ENCODE measurements at regions not wholly inside any gene's neighbourhood (a gene's known extent, or its start where the extent isn't known, plus 50 kb on each side); places are given as distances from the start of the nearest gene placed in this dataset.

- Histone ChIP-seq H3K79me2 (ENCODE audit: control insufficient read depth in 1 of 2, insufficient read depth in 2 of 2, low read length in 2 of 2) (no peaks in the 10 kb centered on the region), H2BK12ac (ENCODE audit: low read depth, low read length) (no peak overlapping the region), H3K4ac (replicated peaks; ENCODE audit: insufficient read length, low read depth, low read length) (no peak overlapping the region), H3K4me2 (ENCODE audit: insufficient read depth in 1 of 2, low read depth in 2 of 2, low read length in 2 of 2) (no peak overlapping the region; a peak in 1 of 4 replicates), H3K9ac (replicated peaks in 1 of 4; ENCODE audit: extremely low read depth in 1 of 4, low read depth in 3 of 4, low read length in 3 of 4) (no peak overlapping the region), H3K27ac (ENCODE audit: low read depth, low read length) (no peak overlapping the region), H3K4me3 (ENCODE audit: extremely low read depth in 1 of 4, insufficient read depth in 2 of 4, low read depth in 3 of 4, low read length in 4 of 4) (no peak overlapping the region), H2BK20ac (ENCODE audit: low read length) (no peak overlapping the region), H4K5ac (ENCODE audit: insufficient read length, low read depth, low read length) (no peak overlapping the region), H2BK15ac (ENCODE audit: low read length) (no peak overlapping the region), H2AFZ (ENCODE audit: low read length) (no peak overlapping the region), H2BK5ac (ENCODE audit: low read depth, low read length) (no peak overlapping the region), H3K56ac (replicated peaks; ENCODE audit: insufficient read length, low read depth, low read length) (no peak overlapping the region), H2AK5ac (ENCODE audit: low read depth, low read length) (no peak overlapping the region), H3K9me3 (ENCODE audit: insufficient read depth in 2 of 2, low read depth in 1 of 2, low read length in 1 of 2) (no peaks in the 10 kb centered on the region), H3K23me2 (ENCODE audit: low read depth, low read length) (no peaks in the 10 kb centered on the region), H3K18ac (ENCODE audit: extremely low read depth, low read length) (no peak overlapping the region), H2BK120ac (replicated peaks; ENCODE audit: low read depth, low read length) (no peak overlapping the region), H4K20me1 (replicated peaks in 1 of 2; ENCODE audit: control insufficient read depth in 1 of 2, insufficient read depth in 2 of 2, low read length in 2 of 2) (no peaks in the 10 kb centered on the region), H3K14ac (ENCODE audit: insufficient read length) (no peak overlapping the region), H3K27me3 (replicated peaks in 1 of 4; ENCODE audit: control insufficient read depth in 3 of 4, extremely low read depth in 1 of 4, insufficient read depth in 3 of 4, low read length in 3 of 4) (no peaks in the 10 kb centered on the region; a peak in 1 of 7 replicates), H3K23ac (ENCODE audit: insufficient read length) (no peak overlapping the region), H4K8ac (ENCODE audit: extremely low read depth, insufficient read depth, low read length) (no peak overlapping the region), H3K4me1 (replicated peaks in 1 of 4; ENCODE audit: control insufficient read depth in 3 of 4, insufficient read depth in 4 of 4, low read length in 3 of 4) (peaks cover 0 to 5% (median 0%) of the 10 kb centered on the region in 4 experiments; a peak in 2 of 7 replicates), H3K36me3 (ENCODE audit: control insufficient read depth in 2 of 4, insufficient read depth in 4 of 4, low read length in 3 of 4) (no peaks in the 10 kb centered on the region), H4K91ac (replicated peaks; ENCODE audit: insufficient read length, low read length) (no peak overlapping the region), H3K79me1 (ENCODE audit: low read depth, low read length) (no peaks in the 10 kb centered on the region)
- FAIRE-seq, result no peak
- ChIA-PET POLR2A (ENCODE audit: partially characterized antibody) (no interaction called here), CTCF (ENCODE audit: partially characterized antibody) (interaction anchor here (0.6 to 2.0 kb wide), 2 partner anchors 12 to 99 kb away, joined by 3 to 6 read pairs; no protein-coding TSS in a partner anchor)
- DNase-seq (ENCODE audit: low read depth in 1 of 2, low spot score in 2 of 2), result no peak
- TF ChIP-seq EP300 (IDR thresholded peaks at IDR 0.05; ENCODE audit: borderline replicate concordance in 1 of 2, low read depth in 2 of 2, low read length in 2 of 2) (no peak), TBP (IDR thresholded peaks at IDR 0.05; ENCODE audit: low read depth, low read length) (no peak), RBBP5 (IDR thresholded peaks at IDR 0.05; ENCODE audit: borderline replicate concordance, low read depth, low read length) (no peak), CTBP2 (IDR thresholded peaks at IDR 0.05; ENCODE audit: borderline replicate concordance, insufficient read depth, insufficient read length, low read length) (no peak), SP4 (IDR thresholded peaks at IDR 0.05; ENCODE audit: low read length) (no peak), RFX5 (IDR thresholded peaks at IDR 0.05; ENCODE audit: borderline replicate concordance, low read depth, low read length) (no peak), RAD21 (IDR thresholded peaks at IDR 0.05 in 1 of 2, conservative IDR thresholded peaks at IDR 0.05 in 1 of 2; ENCODE audit: low read depth in 2 of 2, low read length in 2 of 2) (peak; percentile 20 to 31; a peak in 2 of 4 replicates), YY1 (IDR thresholded peaks at IDR 0.05; ENCODE audit: low read depth, low read length) (no peak), SUZ12 (IDR thresholded peaks at IDR 0.05; ENCODE audit: low read length) (no peak)
- 61% methylated on average over 9 of the region's 9 CpGs; no CpG with 5 or more reads in 1 of the 2 experiments for WGBS, 2 experiments (ENCODE audit: extremely low coverage in 1 of 2, insufficient coverage in 1 of 2, insufficient read length in 1 of 2, insufficient replicate concordance in 2 of 2, low coverage in 1 of 2, low lambda C conversion rate in 2 of 2, missing lambda C conversion rate in 1 of 2)
Measured at GRCh38 chr1:79604490-79605198, 598.1 kb upstream of the ADGRL4 start.

All from H1 (cell line).